ENCODE measurements at regions not wholly inside any gene's neighbourhood (a gene's known extent, or its start where the extent isn't known, plus 50 kb on each side); places are given as distances from the start of the nearest gene placed in this dataset.
A peak's percentile ranks its signal among the peaks of the same experiment; 100 is the strongest.

- peak; percentile 72 for ATAC-seq
- intact Hi-C loops (cut with DNase I): no loop called here
- no peak for DNase-seq (ENCODE audit: low spot score)
Observed at GRCh38 chr13:44219577-44220548, 153.8 kb upstream of the SERP2 start.

GRCh38 chr13:44220948-44221347, 152.7 kb upstream of the SERP2 start:
- intact Hi-C loops (cut with DNase I): no loop called here
- DNase-seq (ENCODE audit: low spot score) (no peak), ATAC-seq (peak; percentile 38)

- no peak for ATAC-seq
- intact Hi-C loops (cut with DNase I): no loop called here
- DNase-seq (ENCODE audit: low spot score): no peak
Observed at GRCh38 chr13:44221657-44222056, 152.0 kb upstream of the SERP2 start.

GRCh38 chr13:44223770-44224444, 149.7 kb upstream of the SERP2 start:
- DNase-seq (ENCODE audit: low spot score) (no peak), ATAC-seq (no peak)
- intact Hi-C loops (cut with DNase I): no loop called here

GRCh38 chr13:44224450-44225149, 149.0 kb upstream of the SERP2 start:
- DNase-seq (ENCODE audit: low spot score) (no peak), ATAC-seq (peak; percentile 93)
- intact Hi-C loops (cut with DNase I): no loop called here

- intact Hi-C loops (cut with DNase I): no loop called here
- ATAC-seq: no peak
- no peak for DNase-seq (ENCODE audit: low spot score)
Observed at GRCh38 chr13:44229371-44230030, 144.1 kb upstream of the SERP2 start.

- no peak for DNase-seq (ENCODE audit: low spot score)
- no peak for ATAC-seq
- intact Hi-C loops (cut with DNase I): no loop called here
Observed at GRCh38 chr13:44230071-44230470, 143.6 kb upstream of the SERP2 start.

GRCh38 chr13:44230736-44231135, 142.9 kb upstream of the SERP2 start:
- DNase-seq (ENCODE audit: low spot score) (no peak), ATAC-seq (no peak)
- intact Hi-C loops (cut with DNase I): no loop called here

- DNase-seq (ENCODE audit: low spot score) (no peak), ATAC-seq (peak; percentile 88)
- intact Hi-C loops (cut with DNase I): no loop called here
Observed at GRCh38 chr13:44231786-44232516, 141.7 kb upstream of the SERP2 start.

- intact Hi-C loops (cut with DNase I): no loop called here
- DNase-seq (ENCODE audit: low spot score) (no peak), ATAC-seq (no peak)
Observed at GRCh38 chr13:44232774-44233173, 140.8 kb upstream of the SERP2 start.

GRCh38 chr13:44234566-44234965, 139.1 kb upstream of the SERP2 start:
- ATAC-seq (no peak), DNase-seq (ENCODE audit: low spot score) (no peak)
- intact Hi-C loops (cut with DNase I): no loop called here

- ATAC-seq (peak; percentile 69), DNase-seq (ENCODE audit: low spot score) (no peak)
- intact Hi-C loops (cut with DNase I): no loop called here
Observed at GRCh38 chr13:44236370-44236769, 137.3 kb upstream of the SERP2 start.

- intact Hi-C loops (cut with DNase I): no loop called here
- ATAC-seq: peak; percentile 7
- no peak for DNase-seq (ENCODE audit: low spot score)
Observed at GRCh38 chr13:44236801-44237207, 136.8 kb upstream of the SERP2 start.

- intact Hi-C loops (cut with DNase I): no loop called here
- DNase-seq (ENCODE audit: low spot score): no peak
- peak; percentile 97 for ATAC-seq
Observed at GRCh38 chr13:44237276-44237767, 136.3 kb upstream of the SERP2 start.

GRCh38 chr13:44237881-44238421, 135.7 kb upstream of the SERP2 start:
- intact Hi-C loops (cut with DNase I): no loop called here
- DNase-seq (ENCODE audit: low spot score): no peak
- ATAC-seq: peak; percentile 19

- ATAC-seq: no peak
- intact Hi-C loops (cut with DNase I): no loop called here
- DNase-seq (ENCODE audit: low spot score): no peak
Observed at GRCh38 chr13:44240611-44241145, 132.9 kb upstream of the SERP2 start.

GRCh38 chr13:44241638-44242037, 132.0 kb upstream of the SERP2 start:
- intact Hi-C loops (cut with DNase I): no loop called here
- no peak for ATAC-seq
- no peak for DNase-seq (ENCODE audit: low spot score)

GRCh38 chr13:44242766-44243165, 130.9 kb upstream of the SERP2 start:
- DNase-seq (ENCODE audit: low spot score): no peak
- ATAC-seq: no peak
- intact Hi-C loops (cut with DNase I): no loop called here
